ENCODE measurements at regions not wholly inside any gene's neighbourhood (a gene's known extent, or its start where the extent isn't known, plus 50 kb on each side); places are given as distances from the start of the nearest gene placed in this dataset.
"Not testable (repeated sequence)": the region's sequence is repeated elsewhere in the genome, so short reads cannot be mapped to it uniquely, and the experiment has no call there.

DNA sequence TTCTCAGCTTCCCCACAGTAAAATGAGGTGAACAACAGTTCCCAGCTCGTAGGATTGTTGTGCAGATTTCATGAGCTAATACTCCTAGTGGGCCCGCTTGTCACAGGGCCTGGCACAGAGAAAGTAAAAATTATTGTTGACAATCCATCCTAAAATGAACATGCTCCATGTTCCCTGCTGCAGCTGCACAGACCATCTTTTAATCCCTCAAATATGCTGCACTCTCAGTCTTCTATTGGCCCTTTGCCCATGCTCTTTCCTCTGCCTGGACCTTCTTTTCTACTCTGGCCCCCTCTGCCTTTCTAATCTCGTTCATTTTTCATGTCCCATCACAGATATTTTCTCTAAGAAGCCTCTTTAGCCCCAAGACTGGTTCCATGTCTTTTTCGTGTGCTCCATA, 117.7 kb upstream of the NR3C1 start:
- DNase-seq: no peak

DNA sequence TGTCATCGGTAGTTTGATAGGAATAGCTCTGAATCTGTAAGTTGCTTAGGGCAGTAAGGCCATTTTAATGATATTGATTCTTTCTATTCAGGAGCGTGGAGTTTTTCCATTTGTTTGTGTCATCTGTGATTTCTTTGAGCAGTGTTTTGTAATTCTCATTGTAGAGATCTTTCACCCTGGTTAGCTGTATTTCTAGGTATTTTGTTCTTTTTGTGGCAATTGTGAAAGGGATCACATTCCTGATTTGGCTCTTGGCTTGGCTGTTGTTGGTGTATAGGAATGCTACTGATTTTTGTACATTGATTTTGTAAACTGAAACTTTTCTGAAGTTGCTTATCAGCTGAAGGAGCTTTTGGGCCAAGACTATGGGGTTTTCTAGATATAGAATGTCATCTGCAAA, 115.7 kb upstream of the NR3C1 start:
- not testable (repeated sequence) for DNase-seq

DNA sequence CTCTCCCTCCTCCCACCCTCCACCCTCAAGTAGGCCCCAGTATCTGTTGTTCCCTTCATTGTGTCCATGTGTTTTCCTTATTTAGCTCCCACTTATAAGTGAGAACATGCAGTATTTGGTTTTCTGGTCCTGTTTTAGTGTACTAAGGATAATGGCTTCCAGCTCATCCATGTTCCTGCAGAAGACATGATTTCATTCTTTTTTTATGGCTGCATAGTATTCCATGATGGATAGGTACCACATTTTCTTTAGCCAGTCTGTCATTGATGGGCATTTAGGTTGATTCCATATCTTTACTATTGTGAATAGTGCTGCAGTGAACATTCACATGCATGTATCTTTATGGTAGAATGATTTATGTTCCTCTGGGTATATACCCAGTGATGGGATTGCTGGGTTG, 114.3 kb upstream of the NR3C1 start:
- not testable (repeated sequence) for DNase-seq

DNA sequence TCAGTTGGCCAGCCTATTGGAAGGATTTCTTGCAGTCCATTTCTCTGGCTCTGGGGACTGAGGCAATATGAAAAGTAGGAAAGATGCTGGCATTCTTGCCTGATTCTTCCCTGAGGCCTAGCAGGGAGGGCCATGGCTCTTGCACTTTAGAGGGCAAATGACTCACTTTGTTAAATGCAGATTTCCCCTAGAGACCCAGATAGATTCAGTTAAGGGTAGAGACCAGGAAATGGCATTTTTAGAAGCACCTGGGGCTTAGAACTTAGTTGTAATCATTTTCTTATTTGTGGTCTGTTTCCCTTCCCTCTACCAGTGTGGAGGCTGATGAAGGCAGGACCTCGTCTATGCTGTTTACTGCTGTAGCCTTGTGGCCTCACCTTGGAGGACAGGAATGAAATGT, 112.8 kb upstream of the NR3C1 start:
- DNase-seq: no peak

DNA sequence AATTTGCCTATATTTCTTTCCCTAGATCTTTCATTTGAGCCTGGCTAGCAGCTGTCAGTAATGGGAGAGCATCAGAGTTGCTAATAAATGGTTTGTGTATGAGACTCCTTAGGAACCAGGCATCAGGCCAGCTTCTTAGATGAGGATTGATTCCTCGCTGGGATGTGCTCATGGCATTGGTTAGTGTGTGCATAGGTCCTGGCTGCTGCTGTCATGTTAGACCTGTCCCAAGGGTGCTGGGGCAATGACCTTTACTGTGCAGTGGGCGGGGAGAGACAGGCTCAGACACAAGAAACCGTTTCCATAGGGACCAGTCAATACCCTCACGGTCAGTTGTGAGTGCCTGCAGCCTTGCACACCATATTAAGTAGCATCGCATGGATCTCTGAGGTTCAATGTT, 112.3 kb upstream of the NR3C1 start:
- DNase-seq: no peak

DNA sequence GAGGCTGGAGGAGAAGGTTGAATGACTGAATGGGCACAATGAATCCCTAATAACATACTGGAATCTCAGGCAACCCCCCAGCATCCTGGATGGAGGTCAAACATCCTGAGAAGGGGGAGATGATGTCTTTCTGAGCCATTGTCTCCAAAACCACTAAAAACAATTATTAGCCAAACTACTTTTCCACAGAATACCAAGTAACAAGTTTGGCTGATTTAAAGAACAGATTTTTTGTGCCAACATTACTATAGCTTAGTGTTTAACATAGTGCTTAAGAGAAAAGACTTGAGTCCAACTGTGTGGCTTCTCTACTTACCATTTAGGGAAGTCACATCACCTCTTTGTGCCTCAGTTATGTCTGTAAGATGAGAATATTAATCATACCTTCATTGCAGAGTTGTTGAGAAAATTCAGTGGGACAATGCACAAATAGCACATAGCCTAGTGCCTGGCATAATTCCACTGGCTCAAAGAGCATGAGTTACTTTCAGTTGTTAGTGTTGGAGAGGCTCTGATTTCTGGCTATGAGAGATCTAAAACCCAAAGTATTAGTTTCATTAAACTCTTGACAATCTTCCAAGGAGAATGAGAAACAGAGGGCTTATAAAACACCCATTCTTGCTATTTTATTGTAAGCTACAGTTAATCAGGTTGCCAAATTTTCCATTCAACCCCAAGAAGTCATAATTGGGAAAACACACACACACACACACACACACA, 111.3 kb upstream of the NR3C1 start:
- DNase-seq: no peak

DNA sequence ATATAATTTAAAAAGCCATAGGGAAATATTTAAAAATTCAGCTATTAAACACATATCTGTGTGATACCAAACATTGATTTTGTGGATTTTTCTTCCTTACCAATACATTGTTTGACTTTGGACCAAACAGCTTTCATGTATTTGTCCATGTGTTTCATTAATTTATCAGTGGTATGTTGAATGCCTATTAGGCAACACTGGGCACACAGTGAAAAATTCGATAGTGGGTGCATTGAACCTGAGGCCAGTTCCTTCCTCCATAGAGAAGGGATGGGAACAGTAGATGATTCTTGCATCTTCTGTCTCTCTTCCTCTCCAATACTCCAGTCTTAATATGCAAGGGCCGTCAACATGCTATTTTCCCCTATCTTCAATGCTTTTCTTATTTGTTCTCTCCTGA, 110.2 kb upstream of the NR3C1 start:
- DNase-seq: no peak

DNA sequence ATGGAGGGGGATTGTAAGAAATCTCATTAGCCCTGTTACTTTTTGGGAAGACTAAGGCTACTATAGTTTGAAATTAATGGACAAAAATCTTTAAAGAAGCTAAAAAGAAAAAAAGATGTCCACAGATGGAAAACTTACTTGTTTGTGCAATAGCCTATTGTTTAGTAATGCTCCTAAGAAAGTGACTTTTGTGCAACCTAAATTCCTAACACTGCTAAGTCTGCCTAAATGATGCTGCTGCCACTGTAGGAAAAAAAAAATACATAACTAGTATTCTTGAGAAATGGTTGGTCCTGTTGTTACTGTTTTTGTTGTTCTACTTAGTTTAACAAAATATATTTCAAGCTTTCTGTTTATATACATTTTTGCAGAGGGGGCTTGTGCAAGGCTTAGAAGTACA, 108.2 kb upstream of the NR3C1 start:
- DNase-seq: no peak

DNA sequence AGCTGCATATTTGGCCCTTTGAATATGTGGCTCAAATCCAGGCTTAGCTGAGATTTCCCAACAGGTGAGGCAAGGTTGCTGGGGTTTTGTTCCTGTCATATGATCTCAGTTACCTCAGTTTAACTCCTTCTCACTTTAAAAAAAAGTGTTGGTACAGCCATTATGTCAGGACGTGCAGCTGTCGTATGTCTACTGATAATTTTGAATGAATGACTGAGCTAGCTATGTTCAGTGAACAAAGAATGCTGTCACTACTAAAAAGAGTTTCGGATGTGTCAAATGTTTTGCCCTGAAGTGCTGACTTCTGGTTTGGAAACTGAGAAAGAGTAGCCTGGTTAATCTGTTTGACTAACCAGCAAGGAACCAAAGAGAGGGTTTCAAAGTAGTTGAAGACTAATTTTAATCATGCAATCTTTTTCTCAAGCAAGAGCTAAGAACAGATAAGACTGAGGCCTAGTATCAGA, 106.3 kb upstream of the NR3C1 start:
- no peak for DNase-seq

DNA sequence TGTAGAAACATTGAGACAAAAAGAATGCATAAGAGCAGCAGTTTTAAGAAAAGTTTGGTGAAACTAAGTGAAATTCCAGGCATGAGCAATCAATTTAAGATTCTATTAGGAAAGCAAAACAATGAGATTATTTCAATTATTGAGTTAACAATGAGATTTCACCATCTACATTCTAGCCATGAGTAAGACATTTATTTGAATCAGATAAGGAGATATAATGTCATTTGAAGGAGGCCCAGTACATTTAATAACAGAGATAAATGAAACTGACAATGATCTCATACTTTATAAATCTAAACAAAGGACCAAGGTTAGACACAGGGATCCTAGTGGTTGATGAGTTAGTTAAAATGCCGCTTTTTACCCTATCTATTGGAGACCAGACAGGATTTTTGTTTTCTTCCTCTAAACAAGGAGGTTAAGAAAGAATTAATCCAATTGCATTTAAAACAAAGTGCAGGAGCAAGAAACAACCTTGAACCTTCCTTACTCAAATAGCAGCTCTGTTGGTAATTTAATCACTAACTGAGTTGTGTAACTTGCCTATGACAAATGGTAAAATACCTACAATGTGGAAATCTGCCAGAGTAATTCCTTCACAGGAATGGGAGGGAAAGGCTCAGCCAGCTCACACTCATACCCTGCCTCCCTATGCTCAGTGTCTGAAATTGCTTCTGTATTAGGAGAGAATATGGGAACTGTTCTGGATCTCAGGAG, 103.5 kb upstream of the NR3C1 start:
- no peak for DNase-seq

DNA sequence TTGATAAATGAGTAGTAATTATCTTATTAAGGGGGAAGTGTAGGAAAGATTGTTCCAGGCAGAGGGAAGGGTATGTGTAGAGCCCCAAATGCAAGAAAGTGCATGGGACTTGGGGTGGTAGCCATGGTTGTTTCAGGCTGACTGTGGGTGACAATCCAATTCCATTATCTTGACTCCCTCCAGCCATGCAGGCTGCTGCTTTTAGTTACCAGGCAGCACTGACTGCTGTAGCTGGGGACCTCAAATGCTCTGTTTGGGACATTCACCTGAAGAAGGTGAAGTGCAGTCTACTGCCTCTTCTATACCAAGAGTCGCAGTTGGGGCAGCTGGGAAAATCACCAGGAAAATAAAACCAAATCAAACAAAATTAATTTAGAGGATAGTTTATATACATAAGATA, 102.4 kb upstream of the NR3C1 start:
- no peak for DNase-seq

DNA sequence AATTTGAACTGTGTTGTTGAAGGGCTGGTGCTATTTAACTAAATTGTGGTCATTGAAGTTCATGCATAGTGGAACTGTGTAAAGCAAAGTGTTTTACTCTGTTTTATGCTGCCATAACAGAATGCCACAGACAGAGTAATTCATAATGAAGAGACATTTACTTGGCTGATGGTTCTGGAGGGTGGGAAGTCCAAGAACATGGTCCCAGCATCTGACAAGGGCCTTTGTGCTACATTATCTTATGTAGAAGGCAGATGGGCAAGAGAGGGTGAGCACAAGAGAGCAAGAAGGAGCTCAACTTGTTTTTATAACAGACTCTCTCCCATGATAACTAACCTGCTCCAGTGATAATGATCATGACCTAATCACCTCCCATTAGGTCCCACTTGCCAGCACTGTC, 101.9 kb upstream of the NR3C1 start:
- DNase-seq: no peak

DNA sequence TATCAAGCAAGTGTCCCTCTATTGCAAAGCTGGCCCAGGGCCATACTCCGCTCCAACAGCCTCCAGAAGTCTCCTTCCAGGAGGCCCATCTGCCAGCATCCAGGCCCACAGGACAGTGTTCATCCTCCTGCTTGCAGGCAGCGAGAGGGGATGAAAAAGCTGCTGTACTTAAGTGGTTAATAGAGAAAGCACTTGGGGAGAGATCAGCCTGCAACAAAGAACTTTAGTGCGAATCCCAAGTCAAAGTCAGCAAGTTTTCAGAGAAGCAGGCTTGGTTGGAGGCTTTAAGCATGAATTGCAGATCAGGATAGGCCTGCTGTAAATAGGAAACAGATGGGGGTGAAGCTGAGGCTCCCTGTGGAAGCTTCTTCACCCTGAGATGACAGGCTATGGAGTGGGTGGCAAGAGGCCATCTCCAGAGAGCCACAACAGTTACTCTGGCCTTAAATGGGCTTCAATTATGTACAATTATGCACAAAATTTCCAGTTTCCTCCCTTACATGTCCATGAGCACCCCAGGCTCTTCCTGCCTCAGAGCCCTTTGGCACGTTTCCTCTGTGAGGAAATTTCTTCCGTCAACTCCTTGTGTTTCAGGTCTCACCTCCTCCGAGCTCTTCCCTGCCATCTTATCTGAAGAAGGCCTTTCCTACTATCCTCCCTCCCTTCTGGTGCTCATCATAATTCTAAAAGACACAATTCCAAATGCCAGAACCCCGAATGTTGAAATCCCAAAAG, 98.0 kb upstream of the NR3C1 start:
- DNase-seq: no peak

DNA sequence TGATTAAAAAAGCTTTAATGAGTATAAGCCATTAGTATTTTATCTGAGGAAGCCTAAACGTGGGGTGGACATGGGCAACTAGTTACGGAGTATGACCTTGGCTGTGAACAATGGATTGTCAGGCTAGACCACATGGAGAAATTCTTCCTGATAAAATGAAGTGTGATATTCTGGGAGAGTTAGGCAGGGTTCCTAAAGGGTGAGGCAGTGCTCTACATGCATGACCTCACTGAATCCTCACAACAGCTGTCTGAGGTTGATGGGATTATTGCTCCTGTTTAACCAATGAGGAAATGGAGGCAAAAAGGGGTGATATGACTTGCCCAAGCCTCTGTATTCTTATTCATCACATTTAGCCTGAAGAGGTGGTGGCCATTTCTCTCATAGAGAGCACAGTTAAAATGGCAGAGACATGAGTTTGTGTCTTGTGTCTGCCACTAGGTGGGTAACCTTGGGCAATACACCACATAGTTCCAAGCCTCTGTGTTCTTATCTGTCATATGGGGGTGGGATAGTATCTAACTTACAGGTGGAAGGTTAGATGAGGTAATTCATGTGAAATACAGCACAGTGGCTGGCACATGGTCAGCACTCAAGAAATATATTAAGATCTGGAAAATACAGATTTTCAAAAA, 96.1 kb upstream of the NR3C1 start:
- no peak for DNase-seq

DNA sequence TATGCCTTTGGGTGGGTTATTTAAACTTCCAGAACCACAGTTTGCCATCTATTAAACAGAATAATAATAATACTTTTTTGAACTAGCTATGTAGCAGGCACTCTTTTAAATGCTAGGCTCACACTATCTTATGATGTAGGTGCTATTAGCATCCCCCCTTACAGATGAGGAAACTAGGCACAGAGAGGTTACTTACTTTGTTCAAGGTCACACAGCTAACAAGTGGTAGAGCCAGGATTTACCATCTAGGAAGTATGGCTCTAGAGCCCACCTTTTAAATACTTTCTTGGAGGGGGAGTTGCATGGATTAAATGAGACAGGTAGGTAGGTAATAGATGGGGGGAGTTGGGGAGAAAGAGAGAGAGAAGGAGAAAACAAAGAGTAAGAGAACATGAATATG, 95.3 kb upstream of the NR3C1 start:
- no peak for DNase-seq

DNA sequence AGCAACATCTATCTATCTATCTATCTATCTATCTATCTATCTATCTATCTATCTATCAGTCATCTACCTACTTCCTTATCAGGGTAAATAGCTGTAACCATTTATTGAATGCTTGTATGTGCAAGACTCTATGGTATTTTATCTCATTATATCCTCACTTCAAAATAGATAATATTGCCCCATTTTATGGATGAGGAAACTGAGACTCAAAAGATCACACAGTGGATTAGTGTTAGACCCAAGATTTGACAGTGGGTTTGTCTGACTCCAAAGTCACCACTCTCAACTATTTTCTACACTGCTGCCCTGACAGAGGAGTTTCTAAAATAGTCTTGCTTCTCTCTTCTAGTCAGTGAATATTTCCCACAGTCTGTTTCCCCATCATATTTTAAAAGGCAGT, 94.3 kb upstream of the NR3C1 start:
- no peak for DNase-seq

DNA sequence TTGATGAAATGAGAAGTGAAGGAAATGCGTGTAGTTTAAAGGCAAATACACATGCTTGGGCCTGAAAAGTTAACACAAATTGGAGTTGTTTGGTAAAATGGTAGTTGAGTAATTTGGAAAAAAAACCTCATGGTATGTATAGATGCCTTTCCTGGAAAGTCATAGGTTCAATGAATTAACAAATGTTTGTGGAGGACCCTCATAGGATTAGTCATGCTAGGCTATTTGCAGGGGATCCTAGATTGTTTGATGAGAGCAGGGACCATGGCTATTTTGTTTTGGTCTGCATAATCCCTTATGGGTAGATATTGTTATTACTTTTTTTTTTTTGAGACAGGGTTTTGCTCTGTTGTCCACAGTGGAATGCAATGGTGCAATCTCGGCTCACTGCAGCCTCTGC, 93.5 kb upstream of the NR3C1 start:
- no peak for DNase-seq

DNA sequence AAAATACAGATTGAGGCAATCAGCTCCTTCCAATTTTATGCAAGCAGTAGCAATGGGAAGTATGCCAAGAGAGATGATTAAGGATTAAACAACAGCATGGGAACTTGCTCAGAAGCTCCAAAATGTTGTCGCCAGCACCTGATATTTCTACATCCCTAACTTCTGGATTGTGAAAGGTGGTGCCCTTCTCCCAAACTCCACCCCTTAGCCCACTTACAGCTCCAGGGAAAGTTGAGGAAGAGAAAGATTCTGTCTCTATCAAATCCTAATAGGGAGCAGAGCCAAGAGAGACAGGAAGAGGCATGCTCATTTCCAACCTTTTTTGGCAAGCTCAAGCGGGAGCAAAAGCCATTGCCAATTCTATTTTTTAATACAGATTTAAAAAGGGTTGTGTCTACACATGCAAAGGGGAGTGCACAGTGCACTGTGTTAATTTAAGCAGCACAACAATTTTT, 92.4 kb upstream of the NR3C1 start:
- no peak for DNase-seq

DNA sequence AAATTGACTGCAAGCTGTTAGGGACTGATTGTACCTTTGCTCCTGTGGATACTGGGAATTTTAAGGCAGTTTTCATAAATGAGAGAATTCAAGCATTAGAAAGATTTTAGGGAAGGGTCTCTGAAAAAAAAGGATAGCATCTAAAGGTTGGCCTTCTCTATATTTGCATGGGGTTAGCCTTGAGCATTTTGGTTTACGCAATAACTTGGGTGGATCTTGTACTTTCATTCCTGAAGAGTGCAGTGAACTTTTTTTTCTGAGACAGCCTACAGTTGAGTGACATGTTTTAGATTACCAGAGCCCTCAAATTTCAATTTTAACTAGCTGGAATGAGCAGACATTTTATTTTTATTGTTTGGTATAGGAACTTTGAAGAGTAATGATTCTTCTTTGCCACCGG, 91.6 kb upstream of the NR3C1 start:
- DNase-seq: no peak

DNA sequence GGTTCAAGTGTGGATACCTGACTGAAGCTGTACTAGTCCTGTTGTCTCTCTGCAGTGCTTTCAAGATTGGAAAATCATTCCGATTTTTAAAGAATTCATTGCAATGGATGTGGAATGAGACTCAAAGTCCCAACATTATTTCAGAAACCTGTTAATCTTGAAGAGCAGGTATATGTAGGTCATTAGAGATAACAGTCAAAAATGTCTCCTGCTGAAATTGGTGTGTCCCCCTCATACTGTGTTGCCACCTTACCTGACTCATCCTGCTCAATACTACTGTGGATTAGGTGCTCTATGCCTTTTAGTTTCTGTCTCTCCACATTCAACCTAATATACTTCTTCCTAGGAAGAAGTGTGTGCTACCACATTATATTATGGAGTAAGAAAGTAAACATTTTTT, 91.1 kb upstream of the NR3C1 start:
- DNase-seq: no peak

DNA sequence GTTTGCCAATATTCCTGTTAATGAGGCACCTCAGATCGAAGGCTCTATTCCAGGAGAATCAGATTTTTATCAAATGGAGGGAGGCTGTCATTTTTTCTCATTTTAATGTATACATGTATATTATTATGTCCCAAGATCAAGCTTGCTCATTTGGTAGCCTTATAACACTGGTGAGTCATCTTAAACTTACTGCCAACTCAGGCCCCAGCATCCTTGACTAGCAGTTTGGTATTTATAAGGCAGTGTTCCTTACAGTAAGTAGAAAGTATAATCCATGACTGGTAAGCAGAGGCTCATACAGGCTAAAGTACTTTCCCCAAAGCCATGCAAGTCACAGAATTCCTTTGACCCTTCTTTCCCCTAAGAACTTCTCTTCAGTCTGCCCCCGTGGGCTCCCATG, 90.7 kb upstream of the NR3C1 start:
- DNase-seq: no peak

DNA sequence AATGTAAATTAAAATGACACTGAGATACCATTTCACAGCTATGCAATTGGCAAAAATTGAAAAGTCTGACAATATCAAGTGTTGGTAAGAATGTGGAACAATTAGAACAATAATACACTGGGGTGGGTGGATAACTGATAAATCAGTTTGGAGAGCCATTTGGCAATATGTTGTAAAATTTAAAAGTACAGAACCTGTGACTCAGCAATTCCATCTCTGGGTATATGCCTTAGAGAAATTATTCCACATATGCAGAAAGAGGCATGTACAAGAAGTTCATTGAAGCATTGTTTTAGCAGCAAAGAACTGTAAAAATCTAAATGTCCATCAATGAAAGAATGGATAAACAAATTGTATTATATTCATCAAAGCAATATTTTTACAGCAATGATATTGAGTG, 89.3 kb upstream of the NR3C1 start:
- DNase-seq: no peak

DNA sequence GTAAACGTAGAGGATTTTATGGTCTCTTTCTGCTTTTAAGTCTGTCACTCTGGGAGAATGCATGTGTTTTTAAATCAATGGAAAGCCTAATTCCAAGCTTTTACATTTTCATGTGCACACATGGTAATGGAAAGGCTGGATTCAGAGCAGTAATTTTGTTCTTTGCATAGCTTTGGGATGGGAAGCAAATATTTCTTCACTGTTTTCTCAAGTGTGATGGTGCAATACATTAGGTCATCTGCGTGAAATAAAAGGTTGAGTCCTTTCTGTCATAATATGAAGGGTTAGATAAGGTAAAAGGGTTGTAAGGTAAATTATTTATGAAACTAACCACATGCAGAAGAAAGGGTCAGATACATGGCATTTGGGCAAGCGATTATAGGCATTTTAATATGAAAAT, 88.2 kb upstream of the NR3C1 start:
- no peak for DNase-seq

DNA sequence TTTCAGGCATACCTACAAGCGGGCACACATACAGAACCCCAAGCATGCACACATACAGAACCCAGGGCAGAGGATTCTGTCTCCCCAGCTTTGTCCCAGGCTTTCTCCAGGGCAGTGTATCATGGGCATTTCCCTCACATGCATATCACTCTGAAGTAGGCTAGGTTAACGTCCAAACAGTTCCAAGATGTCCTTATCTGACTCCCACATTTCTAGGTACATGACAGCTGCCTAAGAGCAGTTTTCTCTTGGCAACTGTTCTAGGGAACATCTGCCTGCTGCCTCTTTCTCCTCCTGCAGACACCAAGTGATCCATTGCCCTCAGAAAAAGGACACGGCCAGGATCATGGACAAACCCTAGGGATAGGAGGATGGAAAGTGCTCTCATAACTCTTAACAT, 84.9 kb upstream of the NR3C1 start:
- DNase-seq: no peak
